Activated CD4-positive, alpha-beta T cell treated with anti-CD3 and anti-CD28 coated beads, Interleukin-2, amount 10 ng/mL, durations not matched to agents 24 days and 14 days (primary cell): ENCODE measurements at regions not wholly inside any gene's neighbourhood (a gene's known extent, or its start where the extent isn't known, plus 50 kb on each side); places are given as distances from the start of the nearest gene placed in this dataset.
"Not testable (repeated sequence)": the region's sequence is repeated elsewhere in the genome, so short reads cannot be mapped to it uniquely, and the experiment has no call there.

Source experiments
- DNase-seq: peaks from one replicate; pipeline ENCODE4 v3.0.0; 2022
- H3K27ac Mint-ChIP-seq: one replicate; pipeline ENCODE4 v1.8.0; 2022; ENCODE audit warnings: mild to moderate bottlenecking, mixed read lengths
- H3K27me3 Mint-ChIP-seq: one replicate; pipeline ENCODE4 v1.8.0; 2022; ENCODE audit warnings: mixed read lengths
- H3K36me3 Mint-ChIP-seq: one replicate; pipeline ENCODE4 v1.8.0; 2022; ENCODE audit warnings: low read depth, mild to moderate bottlenecking, mixed read lengths
- H3K4me1 Mint-ChIP-seq: one replicate; pipeline ENCODE4 v1.8.0; 2021; ENCODE audit warnings: mixed read lengths
- H3K4me3 Mint-ChIP-seq: one replicate; pipeline ENCODE4 v1.8.0; 2022; ENCODE audit warnings: mild to moderate bottlenecking, moderate library complexity, mixed read lengths
- H3K9me3 Mint-ChIP-seq: one replicate; pipeline ENCODE4 v1.8.0; 2021; ENCODE audit warnings: mixed read lengths
- intact Hi-C: fragments of 100-400 bp; cut with micrococcal nuclease; formaldehyde crosslinking; loops from one replicate; pipeline ENCODE4 v1.15.1; 2023

DNA sequence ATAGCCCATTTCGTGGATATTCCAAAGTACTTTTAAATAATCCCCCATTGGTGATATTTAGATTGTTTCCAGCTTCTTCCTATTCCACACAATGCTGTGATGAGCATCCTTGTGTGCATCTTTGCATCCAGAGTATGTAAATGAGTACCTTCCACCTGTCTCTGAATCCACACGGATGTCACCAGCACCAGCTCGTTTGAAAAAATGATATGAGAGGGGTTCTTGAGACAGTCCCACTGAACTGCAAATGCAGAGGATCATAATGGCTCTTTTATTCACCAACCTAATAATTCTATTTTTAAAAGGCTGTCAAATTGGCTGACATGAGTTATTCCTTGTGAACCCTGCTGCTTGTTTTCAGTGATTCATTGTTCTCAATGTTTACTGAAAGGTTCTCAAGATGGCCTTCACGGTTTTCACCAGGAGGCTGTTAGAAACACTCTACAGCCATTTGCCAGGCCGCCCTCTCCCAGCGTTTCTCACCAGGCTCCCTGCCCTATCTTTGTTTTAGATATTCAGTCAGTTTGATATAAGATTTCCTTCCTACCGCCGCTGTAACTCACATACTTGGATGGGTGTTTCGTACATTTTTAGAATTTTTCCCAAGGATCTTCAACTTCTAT lies 96.7 kb upstream of the PTPRG start:
- H3K9me3 Mint-ChIP-seq = peaks cover 5% of the 10 kb centered on the region
- peaks cover 7% of the 10 kb centered on the region for H3K27me3 Mint-ChIP-seq
- H3K4me3 Mint-ChIP-seq = no peak overlapping the region
- intact Hi-C loops = no loop called here
- H3K36me3 Mint-ChIP-seq = no peaks in the 10 kb centered on the region
- no peak for DNase-seq
- no peak overlapping the region for H3K27ac Mint-ChIP-seq
- H3K4me1 Mint-ChIP-seq = no peaks in the 10 kb centered on the region

DNA sequence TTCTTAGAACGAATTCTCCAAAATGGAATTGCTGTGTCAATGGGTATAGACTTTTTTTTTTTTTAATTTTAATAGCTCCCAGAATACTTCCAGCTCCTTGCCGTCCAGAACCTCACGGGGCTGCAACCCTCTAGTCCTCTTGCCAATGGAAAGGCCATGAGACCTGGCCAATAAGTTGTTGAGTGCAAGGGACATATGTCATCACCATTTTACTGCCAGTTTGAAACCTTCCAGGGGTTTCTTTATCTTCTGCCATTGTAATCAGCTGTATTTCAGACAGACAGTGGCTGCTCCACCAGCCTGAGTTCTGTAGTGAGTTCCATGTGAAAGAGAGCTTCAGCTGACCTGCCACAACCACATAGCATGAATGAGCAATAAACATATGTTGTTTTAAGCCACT lies 95.0 kb upstream of the PTPRG start:
- Mint-ChIP-seq H3K27me3 (peaks cover 7% of the 10 kb centered on the region), H3K4me1 (no peaks in the 10 kb centered on the region), H3K4me3 (no peak overlapping the region), H3K36me3 (no peaks in the 10 kb centered on the region), H3K9me3 (no peaks in the 10 kb centered on the region), H3K27ac (no peak overlapping the region)
- no peak for DNase-seq
- intact Hi-C loops = no loop called here

DNA sequence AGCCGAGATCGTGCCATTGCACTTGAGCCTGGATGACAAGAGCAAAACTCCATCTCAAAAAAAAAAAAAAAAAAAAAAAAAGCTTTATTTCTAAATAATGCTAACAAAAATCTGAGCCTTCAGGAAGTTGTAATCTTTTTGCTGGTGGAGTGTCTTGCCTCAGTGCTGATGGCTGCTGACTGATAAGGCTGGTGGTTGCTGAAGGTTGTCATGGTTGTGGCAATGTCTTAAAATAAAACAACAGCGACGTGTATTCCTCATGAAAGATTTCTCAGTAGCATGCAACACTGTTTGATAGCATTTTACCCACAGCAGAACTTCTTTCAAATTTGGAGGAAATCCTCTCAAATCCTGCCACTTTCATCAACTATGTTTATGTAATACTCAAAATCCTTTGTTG lies 77.4 kb upstream of the PTPRG start:
- peak; percentile 61 for DNase-seq
- H3K4me3 Mint-ChIP-seq = no peak overlapping the region
- H3K9me3 Mint-ChIP-seq = no peaks in the 10 kb centered on the region

DNA sequence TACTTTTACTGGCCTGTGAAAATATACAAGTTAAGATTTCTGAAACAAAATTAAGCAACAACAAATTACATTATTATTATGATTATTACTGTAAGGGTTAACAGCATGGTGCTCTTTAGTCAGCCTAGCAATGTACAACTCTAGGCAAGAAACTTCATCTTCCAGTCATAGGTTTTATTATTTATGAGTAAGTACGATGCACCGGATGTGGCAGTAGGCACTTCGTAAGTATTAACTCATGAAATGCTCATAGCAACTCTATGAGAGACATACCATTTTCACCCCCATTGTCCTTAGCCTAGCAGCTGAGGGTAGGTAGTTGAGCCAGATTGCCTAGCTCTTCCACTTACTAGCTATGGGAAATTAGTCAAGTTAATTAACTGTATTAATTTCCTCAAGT lies 68.0 kb upstream of the PTPRG start:
- intact Hi-C loops = no loop called here
- no peaks in the 10 kb centered on the region for H3K36me3 Mint-ChIP-seq
- H3K4me1 Mint-ChIP-seq = no peaks in the 10 kb centered on the region

More for the DNA sequence above, 77.4 kb upstream of the PTPRG start:
- no peaks in the 10 kb centered on the region for H3K36me3 Mint-ChIP-seq
- intact Hi-C loops = no loop called here
- peaks cover 7% of the 10 kb centered on the region for H3K4me1 Mint-ChIP-seq
- H3K27ac Mint-ChIP-seq = no peak overlapping the region
- H3K27me3 Mint-ChIP-seq = no peaks in the 10 kb centered on the region

DNA sequence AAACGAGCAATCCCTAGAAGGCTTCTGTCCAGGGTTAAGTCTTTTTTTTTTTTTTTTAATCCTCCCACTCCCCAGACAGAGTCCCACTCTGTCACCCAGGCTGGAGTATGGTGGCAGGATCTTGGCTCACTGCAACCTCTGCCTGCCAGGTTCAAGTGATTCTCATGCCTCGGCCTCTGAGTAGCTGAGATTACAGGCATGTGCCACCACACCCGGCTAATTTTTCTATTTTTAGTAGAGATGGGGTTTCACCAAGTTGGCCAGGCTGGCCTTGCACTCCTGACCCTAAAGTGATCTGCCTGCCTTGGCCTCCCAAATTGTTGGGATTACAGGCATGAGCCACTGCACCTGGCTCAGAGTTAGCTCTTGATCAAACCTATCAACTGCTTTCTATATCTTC lies 67.1 kb upstream of the PTPRG start:
- DNase-seq, H3K4me3 Mint-ChIP-seq, H3K36me3 Mint-ChIP-seq, intact Hi-C loops, H3K9me3 Mint-ChIP-seq, H3K27me3 Mint-ChIP-seq, H3K4me1 Mint-ChIP-seq, H3K27ac Mint-ChIP-seq: not testable (repeated sequence)

More for the DNA sequence above, 68.0 kb upstream of the PTPRG start:
- no peak for DNase-seq
- H3K4me3 Mint-ChIP-seq = no peak overlapping the region
- H3K27ac Mint-ChIP-seq = no peak overlapping the region
- peaks cover 4% of the 10 kb centered on the region for H3K27me3 Mint-ChIP-seq
- peaks cover 3% of the 10 kb centered on the region for H3K9me3 Mint-ChIP-seq

DNA sequence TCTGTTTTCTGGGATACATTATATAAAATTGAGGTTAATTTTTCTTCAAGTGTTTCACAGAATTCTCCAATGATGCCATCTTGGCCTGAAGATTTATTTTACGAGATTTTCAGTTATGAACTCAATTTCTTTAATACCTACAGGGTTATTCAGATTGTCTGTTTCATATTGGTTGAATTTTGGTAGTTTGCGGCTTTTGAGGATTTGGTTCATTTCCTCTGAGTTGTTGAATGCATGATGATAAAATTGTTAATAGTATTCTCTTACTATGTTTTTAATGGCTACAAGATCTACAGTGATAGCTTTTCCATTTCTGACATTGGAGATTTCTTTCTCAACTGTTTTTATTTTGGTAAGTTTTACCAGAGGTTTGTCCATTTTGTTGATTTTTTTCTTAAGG lies 63.9 kb upstream of the PTPRG start:
- no peaks in the 10 kb centered on the region for H3K4me1 Mint-ChIP-seq
- H3K9me3 Mint-ChIP-seq = peaks cover 12% of the 10 kb centered on the region
- no peak for DNase-seq
- H3K36me3 Mint-ChIP-seq = no peaks in the 10 kb centered on the region
- no peak overlapping the region for H3K4me3 Mint-ChIP-seq
- no peak overlapping the region for H3K27ac Mint-ChIP-seq
- intact Hi-C loops = no loop called here
- H3K27me3 Mint-ChIP-seq = peaks cover 8% of the 10 kb centered on the region

DNA sequence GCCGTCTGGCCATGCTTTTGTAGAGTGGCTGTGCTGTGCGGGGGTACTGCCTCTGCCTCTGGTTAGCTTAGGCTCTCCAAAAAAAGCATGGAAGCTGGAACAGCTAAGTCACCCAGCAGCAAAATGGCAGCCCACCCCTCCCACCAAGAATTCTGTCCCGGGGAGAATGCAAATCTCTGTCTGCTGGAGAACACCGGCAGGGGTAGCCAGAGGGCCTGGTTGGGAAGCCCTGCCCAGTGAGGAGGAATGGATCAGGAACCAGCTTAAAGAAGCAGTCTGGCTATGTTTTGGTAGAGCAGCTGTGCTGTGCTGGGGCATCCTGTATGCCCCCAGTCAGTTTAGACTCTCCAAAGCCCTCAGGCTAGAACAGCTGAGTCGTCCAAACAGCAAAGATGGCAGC lies 56.2 kb upstream of the PTPRG start:
- H3K4me1 Mint-ChIP-seq = peaks cover 4% of the 10 kb centered on the region
- no peak overlapping the region for H3K27ac Mint-ChIP-seq
- no peak for DNase-seq
- no peak overlapping the region for H3K4me3 Mint-ChIP-seq
- H3K36me3 Mint-ChIP-seq = no peaks in the 10 kb centered on the region
- H3K27me3 Mint-ChIP-seq = peaks cover 9% of the 10 kb centered on the region
- intact Hi-C loops = no loop called here
- peaks cover 15% of the 10 kb centered on the region for H3K9me3 Mint-ChIP-seq

DNA sequence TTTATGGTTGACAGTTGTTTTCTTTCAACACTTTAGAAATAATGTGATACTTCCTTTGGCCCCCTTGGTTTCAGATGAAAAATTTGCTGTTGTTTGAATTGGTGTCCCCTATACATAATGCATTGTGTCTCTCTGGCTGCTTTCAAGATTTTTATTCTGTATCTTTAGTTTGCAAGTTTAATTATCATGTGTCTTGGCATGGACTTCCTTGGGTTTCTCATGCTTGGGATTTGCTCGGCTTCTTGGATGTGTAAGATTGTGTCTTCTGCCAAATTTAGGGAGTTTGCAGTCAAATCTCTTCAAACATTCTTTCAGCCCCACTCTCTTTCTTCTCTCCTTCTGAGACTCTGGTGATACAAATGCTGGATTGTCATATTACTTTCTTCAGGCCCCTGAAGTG lies 53.4 kb upstream of the PTPRG start:
- peaks cover 4% of the 10 kb centered on the region for H3K27me3 Mint-ChIP-seq
- H3K4me1 Mint-ChIP-seq = peaks cover 5% of the 10 kb centered on the region
- H3K36me3 Mint-ChIP-seq = no peaks in the 10 kb centered on the region
- intact Hi-C loops = no loop called here
- peaks cover 10% of the 10 kb centered on the region for H3K9me3 Mint-ChIP-seq
- no peak overlapping the region for H3K27ac Mint-ChIP-seq
- no peak overlapping the region for H3K4me3 Mint-ChIP-seq
- no peak for DNase-seq
